ENCODE measurements at regions not wholly inside any gene's neighbourhood (a gene's known extent, or its start where the extent isn't known, plus 50 kb on each side); places are given as distances from the start of the nearest gene placed in this dataset.

- H3K36me3 ChIP-seq, result no peaks in the 10 kb centered on the region
- WGBS, 2 donors (ENCODE audit: low coverage in 1 of 2), result 27 to 44% methylated on average over 3 to 8 of the region's 8 CpGs
- no peaks in the 10 kb centered on the region for H3K9me3 ChIP-seq
- no peak overlapping the region for H3K4me3 ChIP-seq
- TF ChIP-seq EP300 (IDR thresholded peaks at IDR 0.05), result no peak
- TF ChIP-seq CTCF (IDR thresholded peaks at IDR 0.05), result no peak
- TF ChIP-seq POLR2A (IDR thresholded peaks at IDR 0.05), result no peak
- no peak for TF ChIP-seq POLR2AphosphoS5 (IDR thresholded peaks at IDR 0.05)
- peaks cover 6 to 64% (median 26%) of the 10 kb centered on the region in 3 donors for H3K4me1 ChIP-seq
- peak overlapping the region in 3 of 4 donors; percentile 34 to 51 (median 43) for H3K27ac ChIP-seq
- no peaks in the 10 kb centered on the region for H3K27me3 ChIP-seq
- ATAC-seq, result no peak
These were observed 134.5 kb downstream of the MEX3B start for GRCh38 chr15:81911022-81911971.

GRCh38 chr15:81910355-81911021, 135.3 kb downstream of the MEX3B start:
- no peak for ATAC-seq
- WGBS, 2 donors (ENCODE audit: low coverage in 1 of 2), result 41 to 51% methylated on average over 5 to 7 of the region's 7 CpGs
- Histone ChIP-seq H3K4me1 (peaks cover 6 to 64% (median 26%) of the 10 kb centered on the region in 3 donors), H3K27me3 (no peaks in the 10 kb centered on the region), H3K27ac (peak overlapping the region in 3 of 4 donors; percentile 43 to 54 (median 51)), H3K36me3 (no peaks in the 10 kb centered on the region), H3K9me3 (no peaks in the 10 kb centered on the region), H3K4me3 (no peak overlapping the region)
- TF ChIP-seq CTCF (IDR thresholded peaks at IDR 0.05) (no peak), POLR2A (IDR thresholded peaks at IDR 0.05) (no peak), EP300 (IDR thresholded peaks at IDR 0.05) (no peak), POLR2AphosphoS5 (IDR thresholded peaks at IDR 0.05) (no peak)

GRCh38 chr15:81909011-81909358, 136.8 kb downstream of the MEX3B start:
- peaks cover 6 to 50% (median 26%) of the 10 kb centered on the region in 3 donors for H3K4me1 ChIP-seq
- peak overlapping the region in 1 of 4 donors; percentile 38 for H3K27ac ChIP-seq
- no peaks in the 10 kb centered on the region for H3K9me3 ChIP-seq
- H3K4me3 ChIP-seq, result no peak overlapping the region
- no peak for ATAC-seq
- no peaks in the 10 kb centered on the region for H3K27me3 ChIP-seq
- H3K36me3 ChIP-seq, result no peaks in the 10 kb centered on the region
- TF ChIP-seq POLR2AphosphoS5 (IDR thresholded peaks at IDR 0.05) (no peak), CTCF (IDR thresholded peaks at IDR 0.05) (no peak), POLR2A (IDR thresholded peaks at IDR 0.05) (no peak), EP300 (IDR thresholded peaks at IDR 0.05) (no peak)
- WGBS, 2 donors (ENCODE audit: low coverage in 1 of 2), result 22 to 23% methylated on average over 1 to 2 of the region's 2 CpGs

GRCh38 chr15:81908111-81908510, 137.7 kb downstream of the MEX3B start:
- Histone ChIP-seq H3K27ac (no peak overlapping the region), H3K27me3 (no peaks in the 10 kb centered on the region), H3K4me3 (no peak overlapping the region), H3K36me3 (no peaks in the 10 kb centered on the region), H3K9me3 (no peaks in the 10 kb centered on the region), H3K4me1 (peaks cover 6 to 46% (median 26%) of the 10 kb centered on the region in 3 donors)
- no peak for TF ChIP-seq POLR2A (IDR thresholded peaks at IDR 0.05)
- no peak for TF ChIP-seq EP300 (IDR thresholded peaks at IDR 0.05)
- no peak for TF ChIP-seq POLR2AphosphoS5 (IDR thresholded peaks at IDR 0.05)
- TF ChIP-seq CTCF (IDR thresholded peaks at IDR 0.05), result no peak
- no peak for ATAC-seq
- WGBS, 2 donors (ENCODE audit: low coverage in 1 of 2), result 63 to 69% methylated on average over 2 of the region's 2 CpGs

Data from gastroesophageal sphincter (tissue), 4 donors.